NCI-H2196 treated with DMSO at 0.1 percent for 48 hours (cell line): ENCODE measurements at regions not wholly inside any gene's neighbourhood (a gene's known extent, or its start where the extent isn't known, plus 50 kb on each side); places are given as distances from the start of the nearest gene placed in this dataset.

ENCODE experiments used
- DNase-seq: peaks from one replicate; lab custom pipeline; 2025; ENCODE audit not compliant: unreplicated experiment; lab: John Stamatoyannopoulos, UW

DNA sequence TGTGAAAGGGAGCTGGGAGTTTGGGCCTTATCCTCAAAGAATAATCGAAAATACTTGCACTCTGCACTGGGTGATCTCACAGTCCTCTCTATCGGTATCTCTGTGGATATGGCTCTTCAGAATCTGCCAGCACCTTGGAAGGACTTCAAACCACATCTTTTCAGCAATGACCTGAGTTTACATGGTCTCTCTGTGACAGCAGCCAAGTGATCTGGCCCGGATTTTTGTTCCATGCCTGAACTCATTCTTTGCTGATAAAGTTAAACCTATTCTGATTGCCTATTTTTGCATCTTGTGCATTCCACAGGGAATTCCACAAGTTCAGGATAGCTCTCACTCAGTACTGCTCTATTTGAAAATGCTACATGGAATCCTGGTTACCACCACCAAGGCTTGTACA lies 98.9 kb downstream of the HDGFL1 start:
- no peak for DNase-seq

DNA sequence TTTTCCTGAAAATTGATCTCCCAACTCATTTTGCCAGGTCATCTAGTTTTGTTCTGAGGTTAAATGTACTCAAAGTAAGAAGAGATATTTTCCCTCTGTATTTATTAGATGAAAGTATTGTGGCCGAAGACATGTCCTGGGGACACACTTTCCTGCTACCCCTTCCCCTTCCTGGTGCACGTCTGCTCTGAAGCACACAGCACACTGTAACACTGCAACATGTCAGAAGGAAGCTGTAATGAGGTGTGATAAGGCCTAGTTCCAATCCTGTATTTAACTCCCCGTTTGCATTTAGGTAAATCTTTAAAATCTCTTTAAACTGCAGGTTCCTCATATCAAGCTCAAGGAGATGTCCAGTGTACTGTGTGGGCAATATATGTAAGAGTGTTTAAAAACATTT lies 99.4 kb downstream of the HDGFL1 start:
- no peak for DNase-seq

DNA sequence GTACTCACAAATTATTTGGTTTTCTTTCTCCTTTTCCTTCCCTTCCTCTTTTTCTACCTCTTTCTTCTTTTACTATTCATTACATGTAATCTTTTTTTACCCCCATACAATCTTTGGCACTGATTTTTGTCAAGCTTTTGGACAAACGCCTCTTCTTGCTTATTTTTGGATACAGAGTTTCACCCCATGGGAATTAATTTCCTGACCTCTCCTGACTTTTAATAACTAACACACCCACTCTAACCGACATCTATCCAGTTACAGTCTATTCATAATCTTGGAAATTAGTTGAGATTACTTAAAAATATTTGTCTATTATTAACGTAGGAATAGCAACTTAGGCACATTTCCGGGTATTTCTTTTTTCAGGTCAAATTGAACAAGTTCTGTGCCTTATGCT lies 101.2 kb downstream of the HDGFL1 start:
- no peak for DNase-seq

DNA sequence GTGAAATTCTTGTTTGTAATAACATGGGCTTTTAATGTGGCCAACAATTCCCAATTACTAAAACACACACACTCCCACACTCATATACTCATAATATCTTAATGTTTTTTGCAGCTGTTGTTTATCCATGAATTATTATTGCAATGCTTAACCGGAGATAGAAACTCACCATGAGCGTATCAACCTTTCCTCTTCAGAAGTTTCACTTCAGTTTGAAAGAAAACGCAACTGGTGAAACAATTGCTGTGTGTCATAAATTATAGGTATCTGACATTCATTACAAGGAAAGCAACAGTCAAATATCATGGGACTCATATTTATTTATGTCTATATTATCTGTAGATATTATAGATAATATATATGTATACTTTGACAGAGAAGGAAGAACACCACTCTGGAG lies 104.1 kb downstream of the HDGFL1 start:
- no peak for DNase-seq

DNA sequence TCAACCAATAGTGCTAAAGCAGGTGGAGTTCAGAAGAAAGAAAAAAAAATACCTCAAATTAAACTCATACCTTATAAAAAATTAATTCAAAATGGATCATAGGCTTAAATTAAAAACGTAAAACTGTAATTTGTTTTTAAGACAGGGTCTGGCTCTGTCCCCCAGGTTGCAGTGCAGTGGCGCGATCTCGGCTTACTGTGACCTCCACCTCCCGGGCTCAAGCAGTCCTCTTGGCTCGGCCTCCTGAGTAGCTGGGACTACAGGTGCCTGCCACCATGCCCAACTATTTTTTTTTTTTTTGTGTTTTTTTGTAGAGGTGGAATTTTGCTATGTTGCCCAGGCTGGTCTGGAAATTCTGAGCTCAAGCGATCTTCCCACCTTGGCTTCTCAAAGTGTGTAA lies 111.6 kb downstream of the HDGFL1 start:
- no peak for DNase-seq

DNA sequence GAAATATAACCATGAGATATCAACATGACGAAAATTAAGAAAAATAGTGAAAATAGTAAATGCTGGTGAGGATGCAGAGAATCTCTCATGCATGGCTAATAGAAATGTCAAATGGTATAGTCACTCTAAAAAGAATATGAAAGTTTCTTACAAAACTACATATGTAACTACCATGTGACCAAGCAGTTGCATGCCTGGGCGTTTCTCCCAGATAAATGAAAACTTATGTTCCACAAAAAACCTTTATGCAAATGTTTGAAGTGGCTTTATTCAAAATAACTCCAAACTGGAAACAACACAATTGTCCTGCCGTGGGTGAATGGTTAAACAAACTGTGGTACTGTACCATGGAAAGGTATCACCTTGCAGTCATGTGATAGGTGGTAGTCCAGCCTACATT lies 112.4 kb downstream of the HDGFL1 start:
- DNase-seq, result no peak

DNA sequence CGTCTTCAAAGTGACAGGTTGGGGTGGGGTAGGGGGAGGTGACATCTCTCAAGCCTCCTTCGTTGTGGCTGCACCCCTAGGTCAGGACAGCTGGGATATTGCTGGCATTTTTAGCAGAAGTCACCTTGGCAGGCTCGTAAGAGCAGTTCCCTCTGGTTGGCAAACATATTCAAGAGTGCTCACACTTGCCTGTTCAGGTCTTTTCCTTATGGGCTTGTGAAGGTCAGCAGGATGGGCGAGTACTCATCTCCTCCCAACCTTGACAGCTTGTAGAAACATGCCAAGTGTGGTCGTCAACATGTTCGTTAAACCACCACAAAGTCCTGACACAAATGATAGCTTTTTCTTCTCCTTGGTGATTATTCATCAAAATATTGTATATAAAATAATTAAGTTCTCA lies 113.6 kb downstream of the HDGFL1 start:
- DNase-seq, result no peak

DNA sequence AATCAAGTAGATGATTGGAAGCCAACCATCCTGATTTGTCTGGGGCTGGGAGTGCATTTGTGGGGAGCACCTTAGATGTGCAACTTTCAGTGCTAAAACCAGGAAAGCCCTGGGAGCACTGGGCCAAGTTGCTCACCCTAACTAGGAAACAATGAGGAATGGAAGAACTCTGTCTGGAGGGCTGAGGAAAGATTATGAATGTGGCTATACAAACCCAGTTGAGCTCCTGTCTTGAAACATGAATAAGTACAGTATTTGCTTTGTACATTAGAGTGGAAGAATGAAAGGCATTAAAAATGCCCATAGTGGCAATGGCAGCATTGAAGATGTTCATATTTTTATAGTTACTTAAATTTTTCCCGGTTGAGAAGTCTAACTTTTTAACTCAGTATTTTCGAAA lies 121.1 kb downstream of the HDGFL1 start:
- no peak for DNase-seq

DNA sequence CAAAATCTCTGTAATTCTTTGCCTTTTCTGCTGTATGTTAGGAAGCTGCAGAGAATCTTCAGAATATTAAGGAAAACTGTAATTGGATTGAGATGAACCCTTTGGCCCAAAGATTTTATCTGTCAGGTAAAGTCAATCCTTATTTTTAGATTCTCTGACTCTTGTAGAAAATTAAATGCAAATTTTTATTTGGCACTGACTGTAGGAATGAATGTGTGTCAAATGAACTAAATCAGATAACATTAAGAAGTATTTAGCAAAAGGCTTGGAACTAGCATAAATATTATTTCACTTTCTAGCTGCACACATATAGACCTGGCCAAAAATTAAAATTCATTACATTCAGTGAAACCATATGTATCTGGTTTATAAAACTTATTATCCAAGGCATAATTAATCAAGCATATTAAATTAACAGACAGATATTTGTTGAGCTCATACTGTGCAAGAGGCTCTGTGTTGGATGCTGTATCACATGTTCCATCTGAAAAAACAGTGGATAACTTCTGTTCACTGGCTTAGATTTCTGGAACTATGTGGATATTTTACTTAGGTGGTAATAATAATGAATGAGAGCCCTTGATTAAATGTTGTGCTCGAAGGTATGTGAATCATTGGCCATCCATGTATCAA lies 124.8 kb downstream of the HDGFL1 start:
- DNase-seq, result no peak

DNA sequence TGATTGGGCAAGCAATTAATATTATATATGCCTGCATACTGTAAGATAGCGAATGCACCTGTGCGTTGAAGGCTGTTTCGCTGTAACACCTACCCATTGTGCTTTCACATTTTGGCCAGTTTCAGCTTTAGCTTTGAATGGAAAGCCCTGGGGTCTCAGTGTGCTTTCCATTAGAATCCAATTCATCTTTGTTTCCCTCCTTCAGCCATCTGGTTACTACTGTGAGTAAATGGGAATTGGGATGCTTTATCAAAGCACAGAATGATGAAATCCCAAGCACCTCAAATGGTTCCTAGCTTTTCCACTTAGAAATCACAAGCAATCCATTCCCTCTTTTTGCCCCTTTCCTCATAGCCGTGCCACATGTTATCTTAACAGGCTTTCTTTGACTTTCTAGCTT lies 127.1 kb downstream of the HDGFL1 start:
- no peak for DNase-seq

DNA sequence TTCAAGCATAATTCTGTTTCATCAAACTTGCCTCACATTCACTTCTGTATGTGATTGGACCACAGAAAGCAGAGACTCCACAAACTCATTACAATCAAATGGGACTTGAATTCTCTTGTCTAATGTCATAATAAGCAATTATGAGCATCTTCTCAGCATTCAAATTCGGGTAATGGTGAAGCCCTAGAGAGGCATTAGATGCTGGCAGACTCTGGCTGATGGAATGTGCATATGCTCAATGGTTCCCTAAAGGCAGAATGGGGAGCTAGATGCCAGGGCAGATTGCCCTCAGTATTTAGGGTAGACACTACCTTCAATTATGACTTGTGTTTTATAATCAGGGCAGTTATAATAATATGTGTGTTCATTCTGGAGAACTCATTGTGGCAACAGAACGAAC lies 127.9 kb downstream of the HDGFL1 start:
- no peak for DNase-seq

DNA sequence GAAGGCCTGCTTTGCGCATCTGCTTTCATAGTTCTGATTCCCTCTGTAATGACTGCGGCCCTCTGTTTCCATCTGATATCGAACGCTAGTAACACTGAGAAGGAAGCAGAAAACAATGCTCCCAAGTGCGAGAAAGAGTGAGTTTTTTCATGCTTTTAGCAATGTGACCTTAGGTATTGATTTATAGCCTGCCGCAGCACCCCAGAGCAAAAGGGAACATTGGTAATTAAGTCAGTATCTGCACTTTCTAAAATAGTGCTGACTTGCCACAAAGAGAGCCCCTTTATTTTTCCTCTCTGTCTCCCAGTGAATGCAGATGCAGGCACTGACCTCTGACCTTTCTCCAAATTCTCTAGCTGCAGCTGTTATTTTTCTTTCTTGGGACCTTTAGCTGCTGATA lies 129.8 kb downstream of the HDGFL1 start:
- DNase-seq, result no peak

DNA sequence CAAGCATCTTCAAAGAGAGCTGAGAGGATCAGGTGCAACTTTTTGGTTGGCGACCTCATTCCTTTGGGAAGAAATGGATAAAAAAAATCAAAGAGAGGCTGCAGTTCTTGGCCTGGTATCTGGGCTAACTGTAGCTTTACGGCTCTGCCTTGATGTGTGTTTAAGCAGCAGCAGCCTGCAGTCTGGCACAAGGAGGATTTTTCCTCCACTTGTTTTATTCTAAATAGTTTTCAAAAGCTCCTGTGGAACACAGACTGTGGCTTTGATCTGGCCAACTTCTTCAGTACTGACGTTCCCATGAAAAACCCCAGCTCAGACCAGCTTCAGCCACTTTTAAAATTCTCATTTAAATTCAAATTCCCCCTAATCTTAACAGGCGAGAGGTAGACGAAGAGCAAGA lies 137.3 kb downstream of the HDGFL1 start:
- no peak for DNase-seq

DNA sequence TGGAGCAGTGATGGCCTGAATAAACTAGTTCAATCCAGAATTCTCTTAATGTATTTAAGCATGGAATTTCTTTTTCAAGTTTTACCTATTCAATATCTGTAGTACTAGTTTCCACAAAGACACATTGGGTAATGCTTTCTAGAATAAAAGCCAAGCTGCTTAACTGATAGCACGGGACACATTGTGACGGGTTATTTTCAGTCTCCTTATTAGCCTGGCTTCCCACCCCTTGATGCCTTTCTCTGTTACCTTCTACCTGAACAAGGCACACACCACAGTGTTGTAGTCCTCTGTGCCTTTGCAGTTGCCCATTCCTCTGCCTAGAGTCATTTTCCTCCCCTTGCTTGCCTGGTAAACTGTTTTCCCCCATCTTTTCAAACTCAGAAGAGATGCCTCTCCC lies 139.1 kb downstream of the HDGFL1 start:
- DNase-seq, result no peak

DNA sequence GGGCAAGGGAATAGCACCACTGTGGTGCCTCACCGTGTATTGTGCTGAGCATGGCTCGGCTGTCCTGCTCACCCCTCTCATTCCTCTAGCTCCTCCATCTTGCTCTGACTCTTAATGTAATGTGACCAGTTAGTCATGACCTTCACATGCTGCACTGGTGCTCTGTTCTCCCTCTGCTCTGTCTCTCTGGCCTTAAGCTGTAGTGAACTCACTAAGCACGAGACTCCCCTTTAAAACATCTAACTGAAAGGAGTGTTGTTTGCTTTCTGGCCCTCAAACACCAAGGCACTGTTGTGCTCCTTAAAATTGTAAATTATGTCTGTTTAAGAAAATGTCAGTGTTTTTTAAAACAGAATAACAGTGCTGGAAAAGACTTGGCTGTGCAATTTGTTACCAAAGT lies 140.4 kb downstream of the HDGFL1 start:
- no peak for DNase-seq

DNA sequence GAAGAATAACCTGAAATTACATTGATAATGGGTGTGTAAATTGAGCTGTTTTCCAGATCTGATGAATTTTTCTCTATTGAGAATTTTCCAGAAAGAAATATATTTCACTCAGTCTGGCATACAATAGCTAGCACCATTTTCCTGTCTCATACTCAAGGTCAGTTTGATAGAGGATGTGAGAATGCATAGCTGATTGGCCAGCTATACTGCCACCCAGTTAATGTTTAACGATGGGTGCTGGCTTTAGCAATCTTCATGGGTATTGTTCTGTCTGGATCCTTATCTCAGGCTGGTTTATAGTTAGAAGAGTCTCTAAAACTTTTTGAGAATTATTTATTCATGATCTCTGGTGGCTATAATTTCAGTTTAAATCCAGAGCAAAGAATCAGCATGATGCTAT lies 147.4 kb downstream of the HDGFL1 start:
- DNase-seq, result no peak

DNA sequence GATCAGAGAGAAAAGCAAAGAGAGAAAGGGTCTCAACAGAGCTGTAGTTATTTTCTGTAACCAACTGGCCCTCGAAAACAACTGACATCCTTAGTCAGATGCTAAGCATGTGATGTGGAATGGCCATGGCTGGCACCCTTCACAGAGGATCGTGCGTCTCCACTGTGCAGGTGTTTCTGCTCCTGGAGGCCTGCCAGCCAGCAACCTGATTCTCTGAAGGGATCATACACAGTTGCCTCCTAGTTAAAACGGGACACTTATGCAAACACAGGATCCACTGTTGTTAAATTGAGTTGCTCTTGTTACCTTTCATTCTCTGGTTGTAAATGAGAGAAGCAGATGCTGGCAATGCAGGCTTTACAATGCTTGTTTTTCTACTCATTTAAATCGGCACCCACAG lies 148.5 kb downstream of the HDGFL1 start:
- DNase-seq, result peak; percentile 88

DNA sequence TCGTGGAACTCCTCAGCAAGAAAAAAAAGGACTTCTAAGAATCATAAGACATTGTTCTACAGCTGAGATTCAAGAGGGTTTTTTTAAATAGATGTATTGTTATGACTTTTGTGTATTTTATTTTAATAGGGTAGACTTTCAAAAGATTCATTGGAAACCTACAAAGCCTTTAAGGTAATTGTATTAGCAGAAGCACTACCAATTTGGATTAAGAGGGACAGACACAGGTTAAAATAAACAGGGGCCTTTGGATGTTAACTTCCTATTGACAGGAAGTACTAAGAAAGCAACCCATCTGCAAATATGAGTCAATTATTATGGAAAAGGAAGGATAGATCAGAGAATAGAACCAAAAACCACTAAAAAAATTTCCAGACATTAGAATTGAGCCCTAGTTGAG lies 153.5 kb downstream of the HDGFL1 start:
- DNase-seq, result no peak

DNA sequence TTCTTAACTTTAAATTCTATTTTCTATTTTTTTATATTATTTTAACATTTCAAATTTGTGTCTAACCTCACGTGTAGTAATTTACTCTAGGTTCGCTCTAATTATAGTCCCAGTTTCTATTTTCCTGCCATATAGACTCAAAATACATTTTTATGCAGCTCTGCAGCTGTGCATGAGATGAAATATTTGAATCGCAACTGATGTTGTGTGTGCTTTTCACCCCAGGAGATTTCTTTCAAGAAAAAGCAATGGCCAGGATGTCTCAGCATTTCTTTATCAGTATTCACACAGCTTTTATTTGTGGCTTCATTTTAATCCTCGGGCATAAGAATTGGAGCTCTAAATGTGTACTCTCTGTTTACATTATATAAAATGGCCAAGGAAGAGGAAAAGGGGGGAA lies 157.6 kb downstream of the HDGFL1 start:
- DNase-seq, result no peak

DNA sequence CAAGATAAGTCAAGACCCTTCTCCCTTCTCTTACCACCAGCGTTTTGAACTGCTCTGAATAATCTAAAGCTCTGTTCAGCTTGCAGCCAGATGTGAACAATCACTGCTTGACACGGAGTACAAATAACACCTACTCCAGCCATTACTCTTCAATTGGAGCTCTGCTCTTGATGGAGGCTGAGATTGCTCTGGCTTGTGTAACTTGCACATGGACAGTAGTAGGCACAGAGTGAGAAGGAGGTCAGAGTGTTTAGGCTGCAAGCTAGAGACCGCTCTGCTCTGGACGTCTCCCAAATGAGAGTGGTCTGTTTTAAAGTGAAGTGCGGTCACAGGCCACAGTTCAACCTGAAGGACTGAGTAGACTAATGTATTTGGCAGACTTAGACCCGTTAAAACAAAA lies 158.3 kb downstream of the HDGFL1 start:
- DNase-seq, result no peak

DNA sequence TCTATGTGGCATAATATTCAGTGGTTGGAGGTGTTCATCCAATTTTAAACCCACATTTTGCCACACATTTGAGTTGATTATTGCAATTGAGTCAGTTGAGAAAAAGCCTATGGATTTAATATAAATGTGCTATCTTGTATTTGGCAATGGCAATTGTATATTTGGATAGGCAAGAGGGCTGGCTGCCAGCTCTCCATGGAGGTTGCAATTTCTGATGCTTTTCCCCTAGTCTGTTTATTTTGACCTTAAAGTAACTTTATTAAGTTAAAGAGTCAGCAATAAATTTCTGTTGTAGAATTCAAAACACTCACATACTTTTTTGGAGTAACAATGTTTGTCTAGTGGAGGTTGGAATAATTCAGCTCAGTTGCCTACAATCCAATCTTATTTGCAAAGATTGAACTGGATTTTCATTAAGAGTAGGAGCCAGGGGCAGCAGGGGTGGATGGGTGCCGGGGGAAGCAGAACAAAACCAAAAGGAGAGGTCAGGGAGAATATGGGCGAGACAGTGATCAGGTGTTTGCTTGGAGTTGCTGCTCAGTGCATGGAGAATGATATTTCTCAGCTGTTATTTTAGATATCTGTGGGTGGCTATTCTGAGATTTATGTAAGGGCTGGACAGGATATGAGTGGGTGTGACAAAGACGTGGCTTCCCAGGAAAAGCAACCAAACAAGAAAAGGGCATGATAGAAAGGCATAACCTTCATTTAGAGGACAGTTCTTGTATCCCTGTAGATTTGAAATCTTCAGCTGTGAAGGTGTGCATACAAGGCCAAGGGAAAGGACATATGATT lies 163.0 kb downstream of the HDGFL1 start:
- no peak for DNase-seq

DNA sequence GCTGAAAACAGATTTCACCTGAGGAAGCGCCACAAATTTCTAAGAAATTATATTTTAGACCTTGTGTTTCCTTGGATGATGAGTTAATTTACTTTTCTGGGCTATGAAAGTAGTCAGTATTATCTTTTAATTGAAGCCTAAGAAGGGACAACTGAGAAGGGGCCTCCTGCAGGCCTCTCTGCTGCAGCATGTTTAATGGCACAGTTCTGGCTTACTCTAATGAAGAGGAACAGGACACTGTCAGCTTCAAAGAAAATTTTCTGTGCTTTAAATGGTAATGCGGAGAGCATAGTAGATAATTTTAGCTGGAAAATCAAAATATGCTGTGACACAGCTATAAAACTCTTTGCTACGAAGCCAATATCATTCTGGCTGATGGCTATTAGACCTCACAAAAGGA lies 167.4 kb downstream of the HDGFL1 start:
- DNase-seq, result no peak

DNA sequence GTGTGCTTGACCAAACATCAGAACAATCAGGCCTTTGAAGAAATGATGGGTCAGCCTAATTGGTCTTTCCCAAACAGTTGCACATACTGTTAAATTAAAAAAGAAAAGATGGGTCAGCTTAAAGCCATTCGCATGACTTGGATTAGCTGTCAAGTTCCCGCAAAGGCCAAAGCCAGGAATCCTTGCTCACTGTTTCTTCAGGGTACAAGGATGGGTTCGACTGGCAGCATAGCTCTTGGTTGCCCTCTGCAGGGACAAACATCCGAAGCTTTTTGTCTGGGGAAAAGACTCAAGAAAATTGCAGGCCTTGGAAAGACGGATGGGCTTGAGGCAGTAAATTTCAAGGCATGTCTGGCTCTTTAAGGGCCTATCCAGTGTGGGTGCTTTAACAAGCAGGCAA lies 168.0 kb downstream of the HDGFL1 start:
- no peak for DNase-seq
